Spleen (tissue), 7 donors: ENCODE measurements at regions not wholly inside any gene's neighbourhood (a gene's known extent, or its start where the extent isn't known, plus 50 kb on each side); places are given as distances from the start of the nearest gene placed in this dataset.

Source experiments
- POLR2AphosphoS5 ChIP-seq, 3 donors: sonication (generic); formaldehyde crosslinking; IDR thresholded peaks; one replicate each; pipeline ENCODE4 v1.5.1; 2017; ENCODE audit warnings: antibody characterized with exemption in 3 of 3
- TF ChIP-seq, protein P1 (sequence below), 11 experiments: fragments of 200-600 bp in 7 of 11; fragments of 450-650 bp in 4 of 11; sonication (generic) in 4 of 11; IDR thresholded peaks in 8 of 11; conservative IDR thresholded peaks in 3 of 11; 1 replicate in 7 of 11; 2 replicates in 4 of 11; pipeline versions ENCODE4 v1.4.0 to v1.8.0; 2016 to 2021; ENCODE audit warnings: antibody characterized with exemption in 11 of 11, inconsistent platforms in 4 of 11, mild to moderate bottlenecking in 1 of 11
- donor health status: DM: no; HTN: no; CAD: no; lungs with moderate emphysema.
- donor health status: DM: no; HTN: no; CAD: no.
- donor health status: DM: no; HTN: no; CAD: no.

DNA sequence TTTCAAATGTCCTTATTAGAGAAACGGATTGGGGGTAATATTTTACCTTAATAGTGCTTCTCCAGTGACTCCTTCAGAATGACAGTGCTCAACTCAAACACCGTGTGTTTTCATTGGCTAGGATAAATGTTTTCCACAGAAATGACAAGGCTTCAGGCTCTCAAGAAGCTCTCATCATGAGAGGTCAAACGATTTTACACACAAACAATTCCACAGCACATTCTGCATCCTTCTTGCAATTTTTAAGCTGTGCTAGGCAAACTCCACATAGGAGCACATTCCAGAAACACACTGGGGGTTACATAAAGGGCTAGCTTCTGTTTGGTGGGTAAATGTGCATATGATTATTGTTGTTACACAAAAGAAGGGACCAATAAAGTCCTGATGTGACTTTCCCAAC, 75.5 kb upstream of the IPO9 start:
- TF ChIP-seq POLR2AphosphoS5 (IDR thresholded peaks at IDR 0.05) = no peak
- TF ChIP-seq, protein P1, sequence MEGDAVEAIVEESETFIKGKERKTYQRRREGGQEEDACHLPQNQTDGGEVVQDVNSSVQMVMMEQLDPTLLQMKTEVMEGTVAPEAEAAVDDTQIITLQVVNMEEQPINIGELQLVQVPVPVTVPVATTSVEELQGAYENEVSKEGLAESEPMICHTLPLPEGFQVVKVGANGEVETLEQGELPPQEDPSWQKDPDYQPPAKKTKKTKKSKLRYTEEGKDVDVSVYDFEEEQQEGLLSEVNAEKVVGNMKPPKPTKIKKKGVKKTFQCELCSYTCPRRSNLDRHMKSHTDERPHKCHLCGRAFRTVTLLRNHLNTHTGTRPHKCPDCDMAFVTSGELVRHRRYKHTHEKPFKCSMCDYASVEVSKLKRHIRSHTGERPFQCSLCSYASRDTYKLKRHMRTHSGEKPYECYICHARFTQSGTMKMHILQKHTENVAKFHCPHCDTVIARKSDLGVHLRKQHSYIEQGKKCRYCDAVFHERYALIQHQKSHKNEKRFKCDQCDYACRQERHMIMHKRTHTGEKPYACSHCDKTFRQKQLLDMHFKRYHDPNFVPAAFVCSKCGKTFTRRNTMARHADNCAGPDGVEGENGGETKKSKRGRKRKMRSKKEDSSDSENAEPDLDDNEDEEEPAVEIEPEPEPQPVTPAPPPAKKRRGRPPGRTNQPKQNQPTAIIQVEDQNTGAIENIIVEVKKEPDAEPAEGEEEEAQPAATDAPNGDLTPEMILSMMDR (IDR thresholded peaks at IDR 0.05 in 8 of 11, conservative IDR thresholded peaks at IDR 0.05 in 3 of 11) = no peak
